Smooth muscle cell (in vitro differentiated cells): ENCODE measurements at regions not wholly inside any gene's neighbourhood (a gene's known extent, or its start where the extent isn't known, plus 50 kb on each side); places are given as distances from the start of the nearest gene placed in this dataset.

Experiments
- DNase-seq: peaks from one replicate; lab custom pipeline; 2025; ENCODE audit not compliant: unreplicated experiment; lab: John Stamatoyannopoulos, UW
- H2AFZ ChIP-seq: fragments of 200-600 bp; sonication (generic); 2 replicates; pipeline ENCODE4 v1.6.0; 2016; ENCODE audit warnings: antibody characterized with exemption, low read depth, mild to moderate bottlenecking
- H3F3A ChIP-seq: fragments of 200-600 bp; sonication (generic); 2 replicates; pipeline ENCODE4 v1.6.0; 2017; ENCODE audit warnings: antibody characterized with exemption, low read depth
- H3K27ac ChIP-seq: fragments of 200-600 bp; sonication (generic); 2 replicates; pipeline ENCODE4 v1.5.1; 2016; ENCODE audit warnings: low read depth, mild to moderate bottlenecking
- H3K27me3 ChIP-seq: fragments of 200-600 bp; sonication (generic); 2 replicates; pipeline ENCODE4 v1.6.1; 2016; ENCODE audit warnings: low read depth, mild to moderate bottlenecking
- H3K36me3 ChIP-seq: fragments of 200-600 bp; sonication (generic); 2 replicates; pipeline ENCODE4 v1.5.1; 2016; ENCODE audit warnings: low read depth
- H3K4me1 ChIP-seq: fragments of 200-600 bp; sonication (generic); 2 replicates; pipeline ENCODE4 v1.5.1; 2016; ENCODE audit warnings: low read depth
- H3K4me2 ChIP-seq: fragments of 200-600 bp; sonication (generic); 2 replicates; pipeline ENCODE4 v1.6.0; 2016; ENCODE audit warnings: mild to moderate bottlenecking
- H3K4me3 ChIP-seq: fragments of 200-600 bp; sonication (generic); 2 replicates; pipeline ENCODE4 v1.5.1; 2016; ENCODE audit warnings: mild to moderate bottlenecking
- H3K79me2 ChIP-seq: fragments of 200-600 bp; sonication (generic); 2 replicates; pipeline ENCODE4 v1.6.0; 2016; ENCODE audit warnings: low read depth, mild to moderate bottlenecking
- H3K9ac ChIP-seq: fragments of 200-600 bp; sonication (generic); 2 replicates; pipeline ENCODE4 v1.6.0; 2016; ENCODE audit warnings: low read depth
- H3K9me3 ChIP-seq: fragments of 200-600 bp; sonication (generic); replicated peaks from 2 replicates; pipeline ENCODE4 v1.5.1; 2016; ENCODE audit warnings: low read depth
- H4K20me1 ChIP-seq: fragments of 200-600 bp; sonication (generic); 2 replicates; pipeline ENCODE4 v1.6.0; 2016; ENCODE audit warnings: low read depth
- WGBS: methylation state at CpG from one replicate; pipeline ENCODE4 v1.1.7; 2016; ENCODE audit warnings: low lambda C conversion rate; 5-methylcytosine and 5-hydroxymethylcytosine counted together
- TF ChIP-seq, protein P1 (sequence below): fragments of 200-600 bp; sonication (generic); IDR thresholded peaks from 2 replicates; pipeline ENCODE4 v1.5.1; 2017; ENCODE audit warnings: borderline replicate concordance, mild to moderate bottlenecking, antibody characterized with exemption; ENCODE audit not compliant: insufficient read depth, poor library complexity, severe bottlenecking

DNA sequence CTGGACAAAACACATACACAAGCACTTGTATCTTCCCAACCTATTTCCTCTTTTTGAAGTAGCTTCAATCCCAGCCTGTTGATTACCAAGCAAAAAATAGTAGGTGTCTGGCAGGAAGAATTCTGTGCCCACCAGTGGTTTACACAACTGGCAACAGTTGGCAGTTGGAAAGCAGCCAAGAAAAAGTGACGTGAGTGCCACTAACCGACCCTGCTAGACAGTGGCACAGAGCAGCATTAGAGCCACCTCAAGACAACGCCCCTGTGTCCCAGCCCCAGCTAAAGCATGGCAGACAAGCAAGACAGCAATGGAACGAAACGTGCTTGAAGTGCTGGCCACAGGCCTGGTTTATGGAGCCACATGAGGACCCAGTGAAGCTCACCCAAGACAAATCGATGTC is 379.6 kb downstream of the FBXO15 start:
- H3K27me3 ChIP-seq, result no peaks in the 10 kb centered on the region
- H3K79me2 ChIP-seq, result no peaks in the 10 kb centered on the region
- no peaks in the 10 kb centered on the region for H3K36me3 ChIP-seq
- no peak overlapping the region for H3K9ac ChIP-seq
- H4K20me1 ChIP-seq, result no peaks in the 10 kb centered on the region
- TF ChIP-seq, protein P1, sequence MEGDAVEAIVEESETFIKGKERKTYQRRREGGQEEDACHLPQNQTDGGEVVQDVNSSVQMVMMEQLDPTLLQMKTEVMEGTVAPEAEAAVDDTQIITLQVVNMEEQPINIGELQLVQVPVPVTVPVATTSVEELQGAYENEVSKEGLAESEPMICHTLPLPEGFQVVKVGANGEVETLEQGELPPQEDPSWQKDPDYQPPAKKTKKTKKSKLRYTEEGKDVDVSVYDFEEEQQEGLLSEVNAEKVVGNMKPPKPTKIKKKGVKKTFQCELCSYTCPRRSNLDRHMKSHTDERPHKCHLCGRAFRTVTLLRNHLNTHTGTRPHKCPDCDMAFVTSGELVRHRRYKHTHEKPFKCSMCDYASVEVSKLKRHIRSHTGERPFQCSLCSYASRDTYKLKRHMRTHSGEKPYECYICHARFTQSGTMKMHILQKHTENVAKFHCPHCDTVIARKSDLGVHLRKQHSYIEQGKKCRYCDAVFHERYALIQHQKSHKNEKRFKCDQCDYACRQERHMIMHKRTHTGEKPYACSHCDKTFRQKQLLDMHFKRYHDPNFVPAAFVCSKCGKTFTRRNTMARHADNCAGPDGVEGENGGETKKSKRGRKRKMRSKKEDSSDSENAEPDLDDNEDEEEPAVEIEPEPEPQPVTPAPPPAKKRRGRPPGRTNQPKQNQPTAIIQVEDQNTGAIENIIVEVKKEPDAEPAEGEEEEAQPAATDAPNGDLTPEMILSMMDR, result no peak
- no peaks in the 10 kb centered on the region for H3K9me3 ChIP-seq
- H3K4me1 ChIP-seq, result no peaks in the 10 kb centered on the region
- H3K27ac ChIP-seq, result no peak overlapping the region
- WGBS, result 88% methylated on average over 6 of the region's 6 CpGs
- no peaks in the 10 kb centered on the region for H3F3A ChIP-seq
- no peak overlapping the region for H2AFZ ChIP-seq
- no peak for DNase-seq
- H3K4me3 ChIP-seq, result no peak overlapping the region
- H3K4me2 ChIP-seq, result no peak overlapping the region

DNA sequence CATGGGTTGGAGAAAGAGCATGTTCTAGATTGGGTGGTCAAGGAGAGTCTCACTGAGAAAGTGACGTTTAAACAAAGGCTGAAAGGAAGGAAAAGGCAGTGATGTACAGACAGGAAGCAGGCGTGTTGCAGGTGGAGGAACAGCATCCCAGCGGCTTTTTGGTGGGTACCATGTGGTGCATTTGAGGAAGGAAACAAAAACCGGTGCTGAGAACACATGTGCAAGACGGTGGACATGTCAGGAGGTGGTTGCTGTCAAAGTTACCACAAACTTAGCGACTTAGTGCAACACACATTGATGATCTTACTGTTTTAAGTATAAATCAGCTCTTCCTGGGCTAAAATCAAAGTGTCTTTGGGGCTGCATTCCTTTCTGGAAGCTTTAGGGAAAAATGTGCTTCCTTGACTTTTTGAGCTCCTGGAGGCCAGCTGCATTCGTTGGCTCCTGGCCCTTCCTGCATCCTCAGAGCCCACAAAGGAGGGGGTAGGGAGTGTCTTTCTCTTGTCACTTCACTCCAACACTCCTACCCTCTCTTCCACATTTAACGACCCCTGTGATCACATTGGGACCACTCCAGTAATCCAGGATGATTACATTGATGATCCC is 380.6 kb downstream of the FBXO15 start:
- Histone ChIP-seq H3K9me3 (no peaks in the 10 kb centered on the region), H3F3A (no peaks in the 10 kb centered on the region), H3K36me3 (no peaks in the 10 kb centered on the region), H3K4me1 (no peaks in the 10 kb centered on the region), H4K20me1 (no peaks in the 10 kb centered on the region), H3K27me3 (no peaks in the 10 kb centered on the region), H2AFZ (no peak overlapping the region), H3K4me3 (no peak overlapping the region), H3K79me2 (no peaks in the 10 kb centered on the region), H3K9ac (no peak overlapping the region), H3K27ac (no peak overlapping the region), H3K4me2 (no peak overlapping the region)
- TF ChIP-seq, protein P1, result no peak
- no peak for DNase-seq
- 82% methylated on average over 8 of the region's 8 CpGs for WGBS

DNA sequence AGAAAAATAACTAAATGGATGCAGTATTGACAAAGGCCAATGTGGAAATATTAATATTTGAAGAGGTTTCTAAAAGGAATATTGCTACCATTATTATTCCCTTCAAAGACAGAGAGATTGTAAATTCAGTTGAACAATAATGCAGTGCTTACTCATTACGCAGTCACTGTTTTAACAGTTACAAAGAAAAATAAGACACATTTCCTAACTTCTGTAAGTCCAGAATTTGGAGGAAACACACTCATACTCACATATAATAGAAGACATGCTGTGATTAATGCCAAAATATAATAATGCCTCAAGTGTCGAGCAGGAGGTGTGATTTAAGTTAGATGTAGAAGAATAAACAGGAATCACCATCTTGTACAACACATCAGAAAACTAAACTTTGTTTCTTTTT is 389.2 kb downstream of the FBXO15 start:
- Histone ChIP-seq H3K27ac (no peak overlapping the region), H3K4me1 (no peaks in the 10 kb centered on the region), H3K36me3 (no peaks in the 10 kb centered on the region), H3K79me2 (no peaks in the 10 kb centered on the region), H3K4me3 (no peak overlapping the region), H3K4me2 (no peak overlapping the region), H3K9ac (no peak overlapping the region), H3K9me3 (no peaks in the 10 kb centered on the region), H3K27me3 (no peaks in the 10 kb centered on the region), H4K20me1 (no peaks in the 10 kb centered on the region), H3F3A (no peaks in the 10 kb centered on the region), H2AFZ (no peak overlapping the region)
- 86% methylated on average over 2 of the region's 2 CpGs for WGBS
- no peak for DNase-seq
- TF ChIP-seq, protein P1, result no peak
